GM18519 (cell line): ENCODE measurements at regions not wholly inside any gene's neighbourhood (a gene's known extent, or its start where the extent isn't known, plus 50 kb on each side); places are given as distances from the start of the nearest gene placed in this dataset.

ENCODE experiments used
- ATAC-seq: cut with Tn5 transposase; IDR thresholded peaks from one replicate; pipeline ENCODE4 v1.9.1; 2021; ENCODE audit warnings: mild to moderate bottlenecking, moderate library complexity; ENCODE audit not compliant: unreplicated experiment, low FRiP score

- no peak for ATAC-seq
Measured at GRCh38 chr1:209038735-209039134, 544.8 kb upstream of the CAMK1G start.

- no peak for ATAC-seq
Measured at GRCh38 chr1:209040351-209040750, 543.2 kb upstream of the CAMK1G start.

- ATAC-seq = no peak
Measured at GRCh38 chr1:209041927-209042326, 541.6 kb upstream of the CAMK1G start.

- no peak for ATAC-seq
Measured at GRCh38 chr1:209042413-209042812, 541.1 kb upstream of the CAMK1G start.

GRCh38 chr1:209045331-209046057, 538.0 kb upstream of the CAMK1G start:
- no peak for ATAC-seq

- ATAC-seq = no peak
Measured at GRCh38 chr1:209046058-209046417, 537.5 kb upstream of the CAMK1G start.

GRCh38 chr1:209046935-209047334, 536.6 kb upstream of the CAMK1G start:
- ATAC-seq = no peak

GRCh38 chr1:209048941-209049669, 534.4 kb upstream of the CAMK1G start:
- ATAC-seq = no peak

GRCh38 chr1:209051570-209051969, 531.9 kb upstream of the CAMK1G start:
- ATAC-seq = no peak

GRCh38 chr1:209053587-209053986, 529.9 kb upstream of the CAMK1G start:
- no peak for ATAC-seq

- no peak for ATAC-seq
Measured at GRCh38 chr1:209057083-209057482, 526.4 kb upstream of the CAMK1G start.

- no peak for ATAC-seq
Measured at GRCh38 chr1:209057901-209058300, 525.6 kb upstream of the CAMK1G start.

- no peak for ATAC-seq
Measured at GRCh38 chr1:209059376-209059775, 524.1 kb upstream of the CAMK1G start.

- ATAC-seq = no peak
Measured at GRCh38 chr1:209059981-209060380, 523.5 kb upstream of the CAMK1G start.

- no peak for ATAC-seq
Measured at GRCh38 chr1:209062081-209062620, 521.4 kb upstream of the CAMK1G start.

- ATAC-seq = no peak
Measured at GRCh38 chr1:209062863-209063262, 520.7 kb upstream of the CAMK1G start.

- no peak for ATAC-seq
Measured at GRCh38 chr1:209063767-209064659, 519.5 kb upstream of the CAMK1G start.

- no peak for ATAC-seq
Measured at GRCh38 chr1:209064850-209065706, 518.4 kb upstream of the CAMK1G start.

GRCh38 chr1:209072481-209072880, 511.0 kb upstream of the CAMK1G start:
- ATAC-seq = no peak

GRCh38 chr1:209073879-209074278, 509.6 kb upstream of the CAMK1G start:
- no peak for ATAC-seq
